GM21528 (cell line): ENCODE measurements at regions not wholly inside any gene's neighbourhood (a gene's known extent, or its start where the extent isn't known, plus 50 kb on each side); places are given as distances from the start of the nearest gene placed in this dataset.

Source experiments
- ATAC-seq: cut with Tn5 transposase; IDR thresholded peaks from one replicate; pipeline ENCODE4 v1.9.1; 2021; ENCODE audit warnings: mild to moderate bottlenecking, moderate library complexity; ENCODE audit not compliant: unreplicated experiment, low FRiP score

DNA sequence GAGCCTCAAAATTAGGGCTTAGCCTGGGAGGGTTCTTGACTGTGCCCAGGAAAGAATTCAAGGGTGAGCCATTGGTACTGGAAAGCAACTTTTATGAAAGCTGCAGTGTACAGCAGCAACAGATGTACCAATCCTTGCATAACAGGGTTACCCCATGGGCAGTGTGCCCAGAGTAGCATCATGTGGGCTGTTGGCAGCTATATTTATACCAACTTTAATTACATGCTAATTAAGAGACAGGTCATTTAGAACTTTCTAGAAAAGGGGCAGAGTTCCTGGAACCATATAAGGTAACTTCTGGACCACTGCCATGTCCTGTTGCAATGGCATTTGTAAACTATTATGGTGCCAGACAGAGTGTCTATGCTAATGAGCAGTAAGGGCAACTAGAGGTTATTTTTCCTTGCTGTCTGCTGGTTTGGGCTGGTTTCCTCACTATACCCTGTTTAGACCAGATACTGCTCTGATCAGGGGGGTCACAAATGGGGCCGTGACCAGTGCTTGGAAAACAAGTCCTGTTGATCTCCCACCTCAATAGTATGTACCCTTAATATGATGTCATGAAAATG is 1120.5 kb upstream of the RAG2 start:
- ATAC-seq, result no peak

GRCh38 chr11:37712251-37712650 is 1114.2 kb upstream of the RAG2 start:
- ATAC-seq, result no peak

- ATAC-seq, result no peak
These were observed 1112.0 kb upstream of the RAG2 start for GRCh38 chr11:37710031-37710430.

- no peak for ATAC-seq
These were observed 1106.8 kb upstream of the RAG2 start for GRCh38 chr11:37704791-37705190.

- no peak for ATAC-seq
These were observed 1101.6 kb upstream of the RAG2 start for GRCh38 chr11:37699644-37700043.

GRCh38 chr11:37695283-37695682 is 1097.2 kb upstream of the RAG2 start:
- ATAC-seq, result no peak

DNA sequence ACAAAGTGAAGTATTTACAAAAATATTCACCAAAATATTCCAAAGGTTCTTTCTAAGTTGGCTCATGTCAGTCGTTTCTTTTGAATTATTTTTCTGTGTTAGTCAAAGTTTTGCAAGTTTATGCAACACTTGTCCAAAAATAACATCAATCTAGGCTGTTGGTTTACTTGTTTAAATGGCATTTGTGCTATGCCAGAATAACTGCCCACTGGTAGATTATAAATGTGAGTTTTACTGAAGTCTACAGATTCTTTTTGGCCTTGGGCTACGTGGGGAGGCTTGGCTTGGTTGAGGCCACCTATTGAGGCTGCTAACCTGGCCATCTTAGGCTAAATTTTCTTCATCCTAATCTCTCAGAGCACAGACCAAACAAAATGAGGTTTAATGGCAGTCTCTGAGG is 1091.9 kb upstream of the RAG2 start:
- ATAC-seq, result no peak

- no peak for ATAC-seq
These were observed 1090.4 kb upstream of the RAG2 start for GRCh38 chr11:37688456-37688855.

DNA sequence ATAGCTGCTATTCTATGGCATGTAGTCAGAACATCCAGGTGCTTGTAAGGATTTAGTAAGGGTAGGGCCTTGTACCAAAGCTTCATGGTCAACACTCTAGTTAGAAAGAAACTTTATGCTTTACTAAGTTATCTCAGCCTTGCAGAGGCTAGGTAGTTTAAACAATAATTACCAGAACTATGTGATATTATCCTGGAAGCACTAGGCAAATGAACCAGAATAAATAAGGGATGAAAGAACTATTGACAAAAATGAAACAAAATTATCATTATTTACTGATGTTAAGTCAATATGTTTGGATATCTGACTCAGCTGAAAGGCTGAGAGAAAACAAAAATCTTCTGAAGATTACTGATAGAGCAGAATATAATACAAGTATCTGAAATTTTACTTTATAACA is 1089.1 kb upstream of the RAG2 start:
- no peak for ATAC-seq

GRCh38 chr11:37671321-37671720 is 1073.3 kb upstream of the RAG2 start:
- ATAC-seq, result no peak

DNA sequence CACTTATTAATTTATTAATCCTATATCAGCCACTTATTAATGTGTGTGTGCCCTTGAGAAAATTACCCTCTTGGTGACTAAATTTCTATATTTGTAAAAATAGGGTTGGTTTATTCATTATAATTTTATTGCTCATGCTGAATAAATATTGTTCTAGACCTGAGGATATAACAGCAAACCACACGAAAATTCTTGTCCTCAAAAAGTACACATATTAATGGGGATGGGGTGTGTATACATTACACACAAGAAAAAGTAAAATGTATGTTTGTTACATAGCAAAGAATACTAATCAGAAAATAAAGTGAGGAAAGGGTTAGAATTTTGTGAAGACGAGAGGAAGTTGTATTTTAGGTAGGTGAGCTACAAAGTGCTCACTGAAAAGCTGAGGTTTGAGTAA is 1068.9 kb upstream of the RAG2 start:
- ATAC-seq, result no peak

- ATAC-seq, result no peak
These were observed 1059.6 kb upstream of the RAG2 start for GRCh38 chr11:37657645-37658044.

DNA sequence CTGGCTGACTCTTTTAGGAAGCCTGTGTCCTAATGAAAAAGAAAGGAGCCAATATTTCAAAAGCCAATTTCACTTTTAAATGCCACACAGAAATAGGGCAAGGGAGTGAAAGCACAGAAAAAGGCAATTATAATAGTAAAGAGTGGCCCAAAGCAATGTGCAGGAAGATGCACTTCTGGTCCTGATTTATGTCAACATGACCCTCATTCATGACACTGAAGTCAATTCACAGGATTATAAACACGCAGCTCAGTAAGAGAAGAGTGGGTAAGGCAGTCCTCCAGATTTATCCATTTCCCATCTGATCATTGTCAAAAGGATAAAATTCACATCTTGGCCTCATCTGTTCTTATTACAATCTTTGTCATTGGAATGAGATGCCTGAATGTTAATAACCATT is 1049.7 kb upstream of the RAG2 start:
- ATAC-seq, result no peak

DNA sequence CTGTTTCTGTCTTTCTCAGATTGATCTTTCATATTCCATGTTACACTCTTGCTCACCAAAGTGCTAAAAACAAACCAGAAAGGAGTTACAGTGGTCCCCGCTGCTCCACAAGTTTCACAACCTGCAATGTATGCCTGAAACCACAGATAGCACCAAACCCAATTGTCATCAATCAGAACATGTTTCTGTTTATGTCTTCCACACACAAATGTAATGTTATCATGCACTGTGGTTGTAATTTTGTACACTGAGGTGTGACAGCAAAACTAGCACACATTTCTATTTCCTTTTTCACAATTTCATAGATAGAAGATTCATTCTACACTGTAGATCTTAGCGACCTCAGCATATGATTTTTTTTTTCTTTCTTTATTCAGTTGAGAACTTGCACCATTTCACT is 1045.9 kb upstream of the RAG2 start:
- no peak for ATAC-seq

DNA sequence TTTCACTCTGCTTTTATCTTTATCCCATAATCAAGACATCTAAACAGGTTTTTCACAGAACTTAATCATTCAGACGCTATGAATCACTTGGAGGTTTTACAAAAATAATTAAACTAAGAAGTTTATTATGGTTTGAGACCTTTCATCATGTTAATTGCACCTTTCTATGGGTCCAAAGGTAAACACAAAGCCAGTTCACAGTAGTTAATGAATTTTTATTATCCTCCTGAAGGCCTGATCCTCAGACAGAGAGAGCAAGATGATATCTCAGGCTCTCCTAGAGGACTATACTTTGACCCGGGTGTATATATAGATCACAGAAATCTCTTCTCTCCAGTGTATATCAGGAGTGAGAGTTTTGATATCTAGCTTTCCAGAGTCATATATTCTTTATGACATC is 1044.3 kb upstream of the RAG2 start:
- no peak for ATAC-seq

GRCh38 chr11:37632748-37633147 is 1034.7 kb upstream of the RAG2 start:
- no peak for ATAC-seq

GRCh38 chr11:37630866-37631265 is 1032.8 kb upstream of the RAG2 start:
- no peak for ATAC-seq

GRCh38 chr11:37623778-37624177 is 1025.7 kb upstream of the RAG2 start:
- ATAC-seq, result no peak

DNA sequence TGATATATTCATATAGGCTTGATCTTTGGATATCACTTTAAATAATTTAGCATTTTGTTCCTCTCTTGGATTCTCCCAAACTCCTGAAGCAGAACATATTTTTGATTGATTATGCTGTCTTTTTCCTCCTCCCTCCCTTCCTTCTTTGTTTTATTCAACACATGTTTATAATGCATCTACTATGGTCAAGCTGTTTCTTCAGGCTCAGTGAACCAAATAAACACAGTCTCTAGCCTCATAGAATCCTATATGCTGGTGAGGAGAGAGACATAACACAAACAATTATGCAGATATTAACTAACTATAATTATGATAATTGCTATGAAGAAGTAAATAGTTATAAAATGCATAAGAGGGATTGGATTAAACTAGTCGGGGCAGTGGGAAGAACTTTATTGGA is 1023.6 kb upstream of the RAG2 start:
- no peak for ATAC-seq

DNA sequence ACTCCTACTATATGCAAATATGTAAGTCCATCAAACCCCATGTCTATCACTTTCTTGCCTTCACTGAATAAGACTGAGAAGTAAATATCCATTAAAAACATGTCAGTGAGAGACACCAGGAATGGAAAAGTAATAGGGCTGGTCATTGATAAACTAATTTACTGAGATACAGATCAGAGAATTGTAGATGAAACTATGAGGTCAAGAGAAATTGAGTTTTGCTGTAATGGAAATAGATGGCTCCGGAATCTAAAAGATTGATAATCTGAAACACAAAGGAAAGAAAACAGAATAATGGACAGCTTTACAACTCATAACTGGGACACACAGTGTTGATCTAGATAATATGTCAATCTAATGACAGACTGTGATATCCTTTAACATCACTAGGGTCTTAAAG is 1018.3 kb upstream of the RAG2 start:
- ATAC-seq, result no peak

- no peak for ATAC-seq
These were observed 1015.0 kb upstream of the RAG2 start for GRCh38 chr11:37613031-37613430.

- no peak for ATAC-seq
These were observed 1014.1 kb upstream of the RAG2 start for GRCh38 chr11:37612146-37612545.

DNA sequence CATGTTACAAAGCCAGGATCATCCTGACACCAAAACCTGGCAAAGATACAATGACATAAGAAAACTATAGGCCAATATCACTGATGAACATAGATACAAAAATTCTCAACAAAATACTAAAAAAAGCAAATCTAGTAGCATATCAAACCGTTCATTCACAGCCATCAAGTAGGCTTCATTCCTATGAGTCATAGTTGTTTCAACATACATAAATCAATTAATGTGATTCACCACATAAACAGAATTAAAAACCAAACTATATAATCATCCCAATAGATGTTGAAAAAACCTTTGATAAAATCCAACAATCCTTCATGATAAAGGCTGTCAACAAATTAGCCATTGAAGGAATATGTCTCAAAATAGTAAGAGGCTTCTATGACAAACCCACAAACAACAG is 1007.2 kb upstream of the RAG2 start:
- ATAC-seq, result no peak
